ENCODE measurements at regions not wholly inside any gene's neighbourhood (a gene's known extent, or its start where the extent isn't known, plus 50 kb on each side); places are given as distances from the start of the nearest gene placed in this dataset.

GRCh38 chr2:173547499-173547898, 192.8 kb downstream of the CDCA7 start:
- no peak for TF ChIP-seq CTBP1 (IDR thresholded peaks at IDR 0.05; ENCODE audit: borderline replicate concordance)
- no peak for TF ChIP-seq ELF4 (IDR thresholded peaks at IDR 0.05)
- no peak for TF ChIP-seq SUZ12 (IDR thresholded peaks at IDR 0.05)
- no peak for TF ChIP-seq FOXM1 (IDR thresholded peaks at IDR 0.05; ENCODE audit: borderline replicate concordance)
- TF ChIP-seq FOXK2 (IDR thresholded peaks at IDR 0.05), result no peak
